Neuronal stem cell (in vitro differentiated cells): ENCODE measurements at regions not wholly inside any gene's neighbourhood (a gene's known extent, or its start where the extent isn't known, plus 50 kb on each side); places are given as distances from the start of the nearest gene placed in this dataset.

Experiments used
- DNase-seq: peaks from one replicate; pipeline ENCODE4 v3.0.0-alpha.2; 2013; ENCODE audit warnings: low spot score
- H2AFZ ChIP-seq: one replicate; pipeline ENCODE4 v1.6.1; 2013; ENCODE audit warnings: mild to moderate bottlenecking, low read length, inconsistent platforms
- H2AK5ac ChIP-seq: 2 replicates; pipeline ENCODE4 v1.6.1; 2013; ENCODE audit warnings: low read depth, mild to moderate bottlenecking, inconsistent platforms, low read length, moderate library complexity, mixed read lengths
- H2BK120ac ChIP-seq: 2 replicates; pipeline ENCODE4 v1.6.1; 2013; ENCODE audit warnings: low read depth, mild to moderate bottlenecking, inconsistent platforms, low read length, moderate library complexity, mixed read lengths
- H2BK12ac ChIP-seq: one replicate; pipeline ENCODE4 v1.6.1; 2013; ENCODE audit warnings: low read length, inconsistent platforms
- H2BK15ac ChIP-seq: 2 replicates; pipeline ENCODE4 v1.6.1; 2013; ENCODE audit warnings: mild to moderate bottlenecking, low read length, inconsistent platforms, mixed read lengths
- H2BK5ac ChIP-seq: one replicate; pipeline ENCODE4 v1.6.1; 2013; ENCODE audit warnings: inconsistent platforms, mild to moderate bottlenecking, low read length, moderate library complexity
- H3K14ac ChIP-seq: one replicate; pipeline ENCODE4 v1.6.1; 2013; ENCODE audit warnings: low read length, inconsistent platforms
- H3K18ac ChIP-seq: 2 replicates; pipeline ENCODE4 v1.6.1; 2013; ENCODE audit warnings: low read length, inconsistent platforms
- H3K23ac ChIP-seq: 2 replicates; pipeline ENCODE4 v1.6.1; 2013; ENCODE audit warnings: low read depth, mild to moderate bottlenecking, mixed read lengths, low read length, inconsistent platforms; ENCODE audit not compliant: poor library complexity
- H3K27ac ChIP-seq: replicated peaks from 3 replicates; pipeline ENCODE4 v1.5.1; 2013; ENCODE audit warnings: low read length, inconsistent platforms
- H3K27me3 ChIP-seq, 3 experiments: 2 replicates each; pipeline ENCODE4 v1.6.1; 2013; ENCODE audit warnings: low read length in 3 of 3, mild to moderate bottlenecking in 2 of 3, inconsistent platforms in 1 of 3, low read depth in 1 of 3, mixed read lengths in 1 of 3, moderate library complexity in 1 of 3; ENCODE audit not compliant: control insufficient read depth in 3 of 3, insufficient read depth in 3 of 3
- H3K36me3 ChIP-seq, 2 donors: replicated peaks in 1 of 2; 2 replicates each; pipeline ENCODE4 v1.6.1; 2013; ENCODE audit warnings: low read length in 2 of 2; ENCODE audit not compliant: control insufficient read depth in 2 of 2, insufficient read depth in 2 of 2
- H3K4ac ChIP-seq: 2 replicates; pipeline ENCODE4 v1.6.1; 2013; ENCODE audit warnings: inconsistent platforms, mild to moderate bottlenecking, low read length, moderate library complexity
- H3K4me1 ChIP-seq, 2 donors: 1 replicate in 1 of 2; 2 replicates in 1 of 2; pipeline ENCODE4 v1.6.1; 2013; ENCODE audit warnings: low read length in 2 of 2, low read depth in 1 of 2; ENCODE audit not compliant: control insufficient read depth in 2 of 2, insufficient read depth in 1 of 2
- H3K4me2 ChIP-seq: one replicate; pipeline ENCODE4 v1.6.1; 2013; ENCODE audit warnings: mild to moderate bottlenecking, low read length, inconsistent platforms; ENCODE audit not compliant: insufficient read depth, poor library complexity, severe bottlenecking
- H3K4me3 ChIP-seq, 2 donors: 2 replicates each; pipeline ENCODE4 v1.5.1; 2013; ENCODE audit warnings: low read length in 2 of 2, mild to moderate bottlenecking in 2 of 2, inconsistent platforms in 1 of 2, moderate library complexity in 1 of 2
- H3K79me1 ChIP-seq: one replicate; pipeline ENCODE4 v1.6.1; 2013; ENCODE audit warnings: low read depth, mild to moderate bottlenecking, inconsistent platforms, low read length, moderate library complexity
- H3K9ac ChIP-seq: one replicate; pipeline ENCODE4 v1.6.1; 2013; ENCODE audit warnings: mild to moderate bottlenecking, low read depth, low read length, inconsistent platforms; ENCODE audit not compliant: poor library complexity
- H3K9me3 ChIP-seq, 2 donors: replicated peaks in 1 of 2; 2 replicates each; pipeline versions ENCODE3 to v1.6.1; 2013; ENCODE audit warnings: low read length in 2 of 2, mild to moderate bottlenecking in 2 of 2, inconsistent platforms in 1 of 2, low read depth in 1 of 2, mixed read lengths in 1 of 2, moderate library complexity in 1 of 2; ENCODE audit not compliant: control insufficient read depth in 2 of 2, insufficient read depth in 1 of 2
- H4K8ac ChIP-seq: one replicate; pipeline ENCODE4 v1.6.1; 2013; ENCODE audit warnings: low read depth, mild to moderate bottlenecking, inconsistent platforms, low read length, moderate library complexity
- H4K91ac ChIP-seq: one replicate; pipeline ENCODE4 v1.6.1; 2013; ENCODE audit warnings: low read length, low read depth, mild to moderate bottlenecking, inconsistent platforms; ENCODE audit not compliant: poor library complexity
- WGBS, 2 donors: extraction: QIAGEN DNeasy Blood & Tissue Kit; methylation state at CpG; one replicate each; pipeline ENCODE4 v1.1.7; 2013; ENCODE audit warnings: missing lambda C conversion rate in 2 of 2, mixed read lengths in 1 of 2; ENCODE audit not compliant: insufficient read length in 2 of 2, insufficient replicate concordance in 1 of 2; ENCODE audit errors: extremely low coverage in 2 of 2; 5-methylcytosine and 5-hydroxymethylcytosine counted together

DNA sequence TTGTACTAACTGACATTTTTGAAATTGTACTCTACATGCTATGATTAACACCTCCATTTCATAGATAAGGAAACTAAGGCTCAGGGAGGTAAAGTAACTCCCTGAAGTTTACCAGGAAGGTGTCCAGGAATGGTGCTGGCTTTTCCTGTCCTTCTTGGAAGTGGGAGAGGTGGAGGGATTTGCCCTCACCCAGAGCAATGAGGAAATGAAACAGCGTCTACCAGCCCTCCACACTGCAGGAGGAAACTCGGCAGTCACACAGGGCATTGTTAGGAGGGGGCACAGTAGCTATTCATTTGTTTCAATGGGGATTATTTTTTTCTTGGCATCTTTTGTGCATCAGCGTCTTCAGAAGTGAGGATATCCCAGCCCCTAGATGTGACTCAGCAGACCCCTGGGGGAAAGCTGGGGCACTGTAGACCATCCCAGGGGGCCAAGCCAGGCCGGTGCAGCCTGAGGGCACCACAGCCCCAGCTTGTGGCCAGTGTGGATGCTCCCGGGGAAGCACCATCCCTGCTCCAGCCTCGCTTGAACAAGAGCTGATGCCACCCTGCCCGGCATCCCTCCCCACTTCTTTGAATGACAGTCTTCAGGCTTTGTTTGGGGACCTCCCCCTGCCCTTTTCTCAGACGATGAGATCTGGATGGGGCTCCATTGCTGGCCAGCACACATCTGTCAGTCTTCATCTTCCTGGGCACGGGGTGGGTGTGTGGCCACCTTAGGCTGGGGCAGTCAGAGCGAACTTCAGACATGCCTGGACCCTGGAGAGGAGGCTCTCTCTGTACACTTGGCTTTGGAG, 224.4 kb upstream of the PMEPA1 start:
- H2AFZ ChIP-seq, result no peak overlapping the region
- H3K4ac ChIP-seq, result no peak overlapping the region
- no peak overlapping the region for H3K4me2 ChIP-seq
- H2AK5ac ChIP-seq, result no peak overlapping the region
- H3K9me3 ChIP-seq, result no peaks in the 10 kb centered on the region
- no peaks in the 10 kb centered on the region for H3K79me1 ChIP-seq
- H2BK12ac ChIP-seq, result no peak overlapping the region
- H4K91ac ChIP-seq, result no peak overlapping the region
- no peak for DNase-seq
- H3K9ac ChIP-seq, result no peak overlapping the region
- no peaks in the 10 kb centered on the region for H3K27me3 ChIP-seq
- WGBS, 2 donors, result no CpG with 5 or more reads among the region's 10 CpGs
- peak overlapping the region; percentile 58 for H3K18ac ChIP-seq
- H3K4me1 ChIP-seq, result peaks cover 0 to 5% of the 10 kb centered on the region in 2 donors
- H3K4me3 ChIP-seq, result peak overlapping the region in 1 of 2 donors; percentile 10
- H3K36me3 ChIP-seq, result no peaks in the 10 kb centered on the region
- no peak overlapping the region for H2BK15ac ChIP-seq
- H2BK120ac ChIP-seq, result no peak overlapping the region
- no peak overlapping the region for H4K8ac ChIP-seq
- no peak overlapping the region for H3K27ac ChIP-seq
- H3K23ac ChIP-seq, result no peak overlapping the region
- H2BK5ac ChIP-seq, result no peak overlapping the region
- H3K14ac ChIP-seq, result no peak overlapping the region

- Histone ChIP-seq H2AK5ac (no peak overlapping the region), H3K4ac (no peak overlapping the region), H3K4me2 (no peak overlapping the region), H3K27ac (no peak overlapping the region), H3K4me3 (no peak overlapping the region), H2BK120ac (no peak overlapping the region), H3K18ac (no peak overlapping the region), H2BK5ac (no peak overlapping the region), H3K27me3 (no peaks in the 10 kb centered on the region), H2BK12ac (no peak overlapping the region), H3K9me3 (peaks cover 0 to 2% of the 10 kb centered on the region in 2 donors), H3K14ac (no peak overlapping the region), H2AFZ (no peak overlapping the region), H3K23ac (no peak overlapping the region), H3K79me1 (no peaks in the 10 kb centered on the region), H3K4me1 (peaks cover 0 to 5% of the 10 kb centered on the region in 2 donors), H2BK15ac (no peak overlapping the region), H3K36me3 (no peaks in the 10 kb centered on the region), H4K8ac (no peak overlapping the region), H3K9ac (peak overlapping the region; percentile 1), H4K91ac (no peak overlapping the region)
- WGBS, 2 donors, result no CpG with 5 or more reads among the region's 17 CpGs
- DNase-seq, result no peak
Observed at GRCh38 chr20:57932227-57932864, 222.5 kb upstream of the PMEPA1 start.

- no peak overlapping the region for H3K18ac ChIP-seq
- no peak overlapping the region for H3K23ac ChIP-seq
- H2BK120ac ChIP-seq, result no peak overlapping the region
- no peak overlapping the region for H2AFZ ChIP-seq
- H3K4ac ChIP-seq, result no peak overlapping the region
- no peak overlapping the region for H3K4me3 ChIP-seq
- H3K79me1 ChIP-seq, result no peaks in the 10 kb centered on the region
- peaks cover 0 to 5% of the 10 kb centered on the region in 2 donors for H3K4me1 ChIP-seq
- no peak overlapping the region for H3K9ac ChIP-seq
- WGBS, 2 donors, result no CpG with 5 or more reads among the region's 5 CpGs
- no peaks in the 10 kb centered on the region for H3K27me3 ChIP-seq
- H4K8ac ChIP-seq, result no peak overlapping the region
- H4K91ac ChIP-seq, result no peak overlapping the region
- H3K36me3 ChIP-seq, result no peaks in the 10 kb centered on the region
- peaks cover 0 to 3% of the 10 kb centered on the region in 2 donors for H3K9me3 ChIP-seq
- DNase-seq, result no peak
- H3K14ac ChIP-seq, result peak overlapping the region; percentile 56
- H3K4me2 ChIP-seq, result no peak overlapping the region
- H3K27ac ChIP-seq, result no peak overlapping the region
- H2BK15ac ChIP-seq, result no peak overlapping the region
- H2BK5ac ChIP-seq, result no peak overlapping the region
- no peak overlapping the region for H2BK12ac ChIP-seq
- H2AK5ac ChIP-seq, result peak overlapping the region; percentile 27
Observed at GRCh38 chr20:57930351-57930750, 220.5 kb upstream of the PMEPA1 start.

DNA sequence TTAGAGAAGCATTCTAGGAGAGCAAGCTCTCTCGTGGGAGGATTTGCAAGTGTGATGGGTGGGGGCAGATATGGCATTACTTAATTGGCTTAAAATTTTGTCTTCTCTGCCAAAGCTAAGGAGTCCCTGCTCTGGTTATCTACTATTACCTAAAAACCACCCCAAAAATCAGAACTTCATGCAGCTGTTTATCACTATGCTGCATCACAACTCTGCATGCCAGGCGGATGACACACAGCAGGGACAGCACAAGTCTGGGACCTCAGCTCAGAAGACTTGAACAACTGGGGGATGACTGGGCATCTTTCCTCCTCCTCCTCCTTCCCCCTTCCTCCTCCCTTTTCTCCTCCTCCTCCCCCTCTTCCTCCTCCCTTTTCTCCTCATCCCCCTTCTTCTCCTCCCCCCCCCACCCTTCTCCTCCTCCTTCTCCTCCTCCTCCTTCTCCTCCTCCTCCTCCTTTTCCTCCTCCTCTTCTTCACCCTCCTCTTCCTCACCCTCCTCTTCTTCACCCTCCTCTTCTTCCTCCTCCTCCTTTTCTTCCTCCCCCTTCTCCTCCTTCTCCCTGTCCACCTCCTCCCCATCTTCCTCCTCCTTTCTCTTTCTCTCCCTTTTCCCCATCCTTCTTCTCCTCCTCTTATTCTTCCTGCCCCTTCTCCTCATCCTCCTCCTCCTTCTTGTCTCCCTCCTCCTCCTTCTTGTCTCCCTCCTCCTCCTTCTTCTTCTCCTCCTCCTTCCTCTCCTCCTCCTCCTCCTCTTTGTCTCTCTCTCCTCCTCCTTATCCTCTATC, 218.6 kb upstream of the PMEPA1 start:
- H3K79me1 ChIP-seq, result no peaks in the 10 kb centered on the region
- no peak overlapping the region for H3K14ac ChIP-seq
- H4K8ac ChIP-seq, result no peak overlapping the region
- H3K36me3 ChIP-seq, result no peaks in the 10 kb centered on the region
- H3K4me2 ChIP-seq, result no peak overlapping the region
- H3K18ac ChIP-seq, result no peak overlapping the region
- H3K27ac ChIP-seq, result no peak overlapping the region
- no peak for DNase-seq
- no peak overlapping the region for H3K4me3 ChIP-seq
- H3K4me1 ChIP-seq, result peaks cover 0 to 3% of the 10 kb centered on the region in 2 donors
- no peak overlapping the region for H2AK5ac ChIP-seq
- WGBS, 2 donors, result no CpG with 5 or more reads among the region's 2 CpGs
- no peak overlapping the region for H2BK5ac ChIP-seq
- no peak overlapping the region for H3K9ac ChIP-seq
- no peaks in the 10 kb centered on the region for H3K27me3 ChIP-seq
- no peak overlapping the region for H2BK12ac ChIP-seq
- no peak overlapping the region for H2AFZ ChIP-seq
- H3K4ac ChIP-seq, result no peak overlapping the region
- peaks cover 0 to 3% of the 10 kb centered on the region in 2 donors for H3K9me3 ChIP-seq
- H4K91ac ChIP-seq, result no peak overlapping the region
- no peak overlapping the region for H2BK15ac ChIP-seq
- no peak overlapping the region for H2BK120ac ChIP-seq
- H3K23ac ChIP-seq, result no peak overlapping the region
